NT2/D1 (cell line): ENCODE measurements at regions not wholly inside any gene's neighbourhood (a gene's known extent, or its start where the extent isn't known, plus 50 kb on each side); places are given as distances from the start of the nearest gene placed in this dataset.

Experiments
- SUZ12 ChIP-seq: IDR thresholded peaks from 2 replicates; pipeline ENCODE4 v1.6.1; 2011; ENCODE audit not compliant: insufficient read length, insufficient read depth; ENCODE audit errors: extremely low read depth
- YY1 ChIP-seq: IDR thresholded peaks from 2 replicates; pipeline ENCODE4 v1.6.1; 2011; ENCODE audit not compliant: insufficient read length, insufficient read depth
- ZNF274 ChIP-seq: IDR thresholded peaks from 2 replicates; pipeline ENCODE4 v1.6.1; 2011; ENCODE audit warnings: mild to moderate bottlenecking, low read depth, low read length

- no peak for TF ChIP-seq YY1
- TF ChIP-seq ZNF274 = no peak
- no peak for TF ChIP-seq SUZ12
These were observed 87.5 kb downstream of the BLID start for GRCh38 chr11:122028545-122028944.
